OCI-LY7 (cell line): ENCODE measurements at regions not wholly inside any gene's neighbourhood (a gene's known extent, or its start where the extent isn't known, plus 50 kb on each side); places are given as distances from the start of the nearest gene placed in this dataset.

ENCODE experiments used
- CTCF ChIP-seq: fragments of 200-600 bp; sonication (generic); conservative IDR thresholded peaks from 2 replicates; pipeline ENCODE4 v1.5.1; 2014; ENCODE audit warnings: mild to moderate bottlenecking, antibody characterized with exemption, low read length, moderate library complexity, mixed read lengths
- EZH2phosphoT487 ChIP-seq: fragments of 200-600 bp; sonication (generic); IDR thresholded peaks from 2 replicates; pipeline ENCODE4 v1.6.1; 2018; ENCODE audit warnings: low read depth, borderline replicate concordance, mild to moderate bottlenecking, mixed run types, antibody characterized with exemption, low read length, moderate library complexity, mixed read lengths

GRCh38 chr13:109682534-109683244, 103.7 kb downstream of the IRS2 start:
- TF ChIP-seq EZH2phosphoT487 (no peak), CTCF (no peak)
